Muscle of arm (tissue), 1 donor: ENCODE measurements at regions not wholly inside any gene's neighbourhood (a gene's known extent, or its start where the extent isn't known, plus 50 kb on each side); places are given as distances from the start of the nearest gene placed in this dataset.

Experiments used
- DNase-seq: peaks from one replicate; pipeline ENCODE4 v3.0.0-alpha.2; 2013

- DNase-seq: no peak
Observed at GRCh38 chr2:18889565-18890332, 300.4 kb upstream of the NT5C1B start.

- no peak for DNase-seq
Observed at GRCh38 chr2:18885457-18885856, 296.1 kb upstream of the NT5C1B start.

- DNase-seq: no peak
Observed at GRCh38 chr2:18883616-18884456, 294.5 kb upstream of the NT5C1B start.

GRCh38 chr2:18871430-18871829, 282.1 kb upstream of the NT5C1B start:
- no peak for DNase-seq

- no peak for DNase-seq
Observed at GRCh38 chr2:18870307-18870706, 280.9 kb upstream of the NT5C1B start.

- DNase-seq: no peak
Observed at GRCh38 chr2:18861951-18862350, 272.6 kb upstream of the NT5C1B start.

GRCh38 chr2:18860179-18860578, 270.8 kb upstream of the NT5C1B start:
- DNase-seq: no peak

- no peak for DNase-seq
Observed at GRCh38 chr2:18856765-18857164, 267.4 kb upstream of the NT5C1B start.

- DNase-seq: no peak
Observed at GRCh38 chr2:18855027-18855426, 265.7 kb upstream of the NT5C1B start.

- no peak for DNase-seq
Observed at GRCh38 chr2:18849841-18850578, 260.6 kb upstream of the NT5C1B start.

GRCh38 chr2:18848646-18849045, 259.3 kb upstream of the NT5C1B start:
- DNase-seq: no peak

- peak; percentile 49 for DNase-seq
Observed at GRCh38 chr2:18845854-18846445, 256.6 kb upstream of the NT5C1B start.

- DNase-seq: no peak
Observed at GRCh38 chr2:18842836-18843235, 253.5 kb upstream of the NT5C1B start.

GRCh38 chr2:18841248-18842150, 252.1 kb upstream of the NT5C1B start:
- DNase-seq: no peak

GRCh38 chr2:18837240-18837639, 247.9 kb upstream of the NT5C1B start:
- DNase-seq: no peak

- DNase-seq: no peak
Observed at GRCh38 chr2:18836436-18836835, 247.1 kb upstream of the NT5C1B start.

GRCh38 chr2:18835787-18836186, 246.4 kb upstream of the NT5C1B start:
- DNase-seq: no peak

GRCh38 chr2:18834341-18834740, 245.0 kb upstream of the NT5C1B start:
- DNase-seq: no peak

GRCh38 chr2:18833941-18834340, 244.6 kb upstream of the NT5C1B start:
- no peak for DNase-seq

GRCh38 chr2:18831916-18832510, 242.6 kb upstream of the NT5C1B start:
- no peak for DNase-seq

- no peak for DNase-seq
Observed at GRCh38 chr2:18830962-18831361, 241.6 kb upstream of the NT5C1B start.
